Fibroblast of peridontal ligament (primary cell): ENCODE measurements at regions not wholly inside any gene's neighbourhood (a gene's known extent, or its start where the extent isn't known, plus 50 kb on each side); places are given as distances from the start of the nearest gene placed in this dataset.
"Not testable (repeated sequence)": the region's sequence is repeated elsewhere in the genome, so short reads cannot be mapped to it uniquely, and the experiment has no call there.

Experiments used
- DNase-seq: peaks from one replicate; pipeline ENCODE4 v3.0.0-alpha.2; 2010; ENCODE audit errors: extremely low read depth

GRCh38 chr17:63291258-63291657 is 154.8 kb downstream of the CYB561 start:
- no peak for DNase-seq

DNA sequence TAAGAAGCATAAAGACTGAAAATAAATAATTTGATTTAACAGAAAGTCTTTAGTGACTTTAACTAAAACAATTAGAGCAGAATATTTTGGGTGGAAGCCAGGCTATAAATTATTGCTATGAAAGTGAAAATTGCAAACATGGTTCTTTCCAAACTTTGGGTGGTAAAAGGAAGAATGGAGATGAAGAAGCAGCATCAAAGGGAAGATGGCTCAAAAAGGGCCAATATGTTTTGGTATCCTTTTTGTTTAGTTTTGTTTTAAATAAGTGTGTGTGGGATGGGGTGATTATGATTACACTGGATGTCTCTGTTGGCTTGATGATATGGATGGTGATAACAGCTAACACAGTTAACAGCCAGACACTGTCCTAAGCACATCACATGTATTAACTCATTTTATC is 153.7 kb downstream of the CYB561 start:
- no peak for DNase-seq

- DNase-seq = peak; percentile 81
Observed at GRCh38 chr17:63293323-63294075, 152.6 kb downstream of the CYB561 start.

GRCh38 chr17:63294776-63295175 is 151.3 kb downstream of the CYB561 start:
- peak; percentile 60 for DNase-seq

GRCh38 chr17:63295288-63295687 is 150.8 kb downstream of the CYB561 start:
- no peak for DNase-seq

DNA sequence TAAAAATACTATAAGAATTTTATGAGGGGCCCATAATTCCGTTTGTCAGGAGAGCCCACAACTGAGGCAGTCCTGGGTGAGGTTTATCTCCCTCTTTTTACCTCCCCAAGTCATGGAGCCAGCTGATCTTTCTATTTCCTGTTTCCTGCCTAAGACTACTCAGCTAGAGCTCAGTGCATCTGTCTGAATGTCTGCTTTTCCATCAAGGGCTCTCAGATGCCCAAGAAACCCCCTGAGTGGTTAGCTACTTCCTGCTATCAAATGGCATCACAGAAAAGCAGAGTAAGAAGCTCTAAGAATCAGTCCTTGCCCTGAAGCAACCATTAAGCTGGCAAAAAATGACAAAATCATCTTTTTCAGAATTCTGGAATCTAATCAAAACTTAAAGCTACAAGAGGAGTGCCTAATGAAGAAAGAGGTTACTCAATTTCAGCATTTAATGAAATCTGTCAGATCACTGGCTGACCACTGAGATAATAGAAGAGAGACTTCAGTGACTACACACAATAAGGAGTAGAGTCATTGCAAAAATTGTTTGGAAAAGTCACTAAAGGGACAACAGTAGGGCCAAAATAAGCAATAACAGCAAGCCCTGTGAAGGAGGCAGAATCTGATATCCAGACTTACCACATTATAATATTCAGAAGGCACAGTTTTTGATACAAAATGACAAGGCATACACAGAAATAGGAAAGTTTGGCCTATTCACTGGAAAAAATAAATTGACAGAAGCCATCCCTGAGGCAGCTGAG is 150.1 kb downstream of the CYB561 start:
- DNase-seq = no peak

DNA sequence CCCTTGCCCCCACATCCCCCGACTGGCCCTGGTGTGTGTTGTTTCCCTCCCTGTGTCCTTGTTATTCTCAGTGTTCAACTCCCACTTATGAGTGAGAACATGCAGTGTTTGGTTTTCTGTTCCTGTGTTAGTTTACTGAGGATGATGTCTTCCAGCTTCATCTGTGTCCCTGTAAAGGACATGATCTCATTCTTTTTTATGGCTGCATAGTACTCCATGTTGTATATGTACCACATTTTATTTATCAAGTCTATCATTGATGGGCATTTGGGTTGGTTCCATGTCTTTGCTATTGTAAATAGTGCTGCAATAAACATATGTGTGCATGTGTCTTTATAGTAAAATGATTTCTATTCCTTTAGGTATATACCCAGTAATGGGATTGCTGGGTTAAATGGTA is 147.2 kb downstream of the CYB561 start:
- not testable (repeated sequence) for DNase-seq

DNA sequence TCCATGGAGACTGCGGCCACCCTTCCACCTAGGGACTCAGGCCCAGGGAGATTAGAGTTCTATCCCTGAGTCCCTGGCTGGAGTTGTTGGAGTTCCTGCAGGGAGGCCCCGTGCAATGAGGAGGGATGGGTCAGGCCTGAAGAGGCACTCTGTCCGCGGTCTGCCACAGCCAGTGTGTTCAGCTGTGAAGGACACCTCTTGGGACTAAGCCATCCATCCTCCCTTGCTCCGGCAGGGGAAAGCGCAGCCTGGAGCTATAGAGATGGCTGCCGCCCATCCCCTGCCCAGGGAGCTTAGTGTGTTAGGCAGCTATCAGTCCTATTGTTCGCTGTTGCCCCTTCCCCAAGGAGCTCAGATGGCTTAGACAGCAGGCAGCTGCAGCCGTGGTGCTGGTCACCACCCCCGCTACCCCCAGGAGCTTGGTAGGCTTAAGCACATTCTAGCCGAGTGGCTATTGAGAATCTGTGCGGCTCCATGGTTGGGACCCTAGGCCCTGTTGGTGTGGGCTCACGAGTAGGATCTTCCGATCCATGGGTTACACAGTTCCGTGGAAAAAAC is 141.3 kb downstream of the CYB561 start:
- DNase-seq = no peak

DNA sequence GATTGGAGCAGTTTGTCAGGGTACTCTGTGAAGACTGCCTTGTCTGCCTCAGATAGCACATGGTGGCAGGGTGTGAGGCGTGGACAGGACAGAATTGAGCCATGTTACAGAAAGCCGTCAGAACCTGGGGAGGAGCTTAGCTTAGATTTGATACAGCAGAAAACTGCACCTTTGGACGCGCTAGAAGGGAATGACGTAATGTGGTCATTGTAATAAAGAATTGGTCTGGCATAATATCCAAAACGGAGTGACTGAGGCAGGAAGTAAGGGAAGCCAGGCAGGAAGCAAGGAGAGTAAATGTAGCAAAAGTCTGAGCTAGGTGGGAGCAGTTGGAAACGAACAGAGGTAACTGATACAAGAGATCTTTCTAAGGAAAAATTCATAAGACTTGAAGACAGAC is 140.2 kb downstream of the CYB561 start:
- DNase-seq = no peak

- no peak for DNase-seq
Observed at GRCh38 chr17:63306855-63307254, 139.3 kb downstream of the CYB561 start.

DNA sequence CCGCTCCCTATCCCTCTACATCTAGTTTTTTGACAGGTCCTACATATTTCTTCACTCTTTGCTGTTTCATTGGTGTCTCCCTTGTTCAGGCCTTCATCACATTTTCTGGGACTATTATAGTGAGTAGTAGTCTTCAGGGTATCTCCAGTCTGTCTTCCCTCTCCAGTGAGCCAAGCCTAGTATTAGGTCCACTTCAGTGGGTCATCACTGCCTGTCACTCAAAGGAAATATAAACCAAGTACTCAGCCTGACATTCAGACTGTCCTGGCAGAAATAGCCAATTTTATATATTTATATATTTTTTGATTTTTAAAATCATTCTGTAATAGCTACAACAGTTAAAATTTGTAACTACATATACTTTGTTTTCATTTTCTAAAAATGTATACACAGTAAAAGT is 137.8 kb downstream of the CYB561 start:
- no peak for DNase-seq

GRCh38 chr17:63309021-63309420 is 137.1 kb downstream of the CYB561 start:
- DNase-seq = peak; percentile 43

DNA sequence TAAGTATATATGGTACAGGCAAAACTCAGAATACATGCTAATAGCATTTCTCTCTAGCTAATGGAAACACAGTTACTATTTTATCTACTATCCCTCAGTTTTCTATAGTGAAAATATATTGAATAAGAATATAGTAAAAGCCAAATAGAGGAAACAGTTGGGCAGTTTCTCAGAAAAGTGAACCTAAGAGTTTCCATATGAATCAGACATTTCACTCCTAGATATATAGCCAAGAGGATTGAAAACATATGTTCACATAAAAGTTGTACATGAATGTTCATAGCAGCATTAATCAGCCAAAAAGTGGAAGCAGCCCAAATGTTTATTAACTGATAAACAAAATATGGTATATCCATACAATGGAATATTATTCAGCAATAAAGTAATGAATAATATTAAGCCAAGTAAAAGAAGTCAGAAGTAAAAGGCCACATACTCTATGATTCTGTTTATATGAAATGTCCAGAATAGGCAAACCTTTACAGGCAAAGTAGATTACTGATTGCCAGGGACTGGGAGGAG is 134.6 kb downstream of the CYB561 start:
- DNase-seq = peak; percentile 10

- DNase-seq = no peak
Observed at GRCh38 chr17:63314761-63315160, 131.3 kb downstream of the CYB561 start.

DNA sequence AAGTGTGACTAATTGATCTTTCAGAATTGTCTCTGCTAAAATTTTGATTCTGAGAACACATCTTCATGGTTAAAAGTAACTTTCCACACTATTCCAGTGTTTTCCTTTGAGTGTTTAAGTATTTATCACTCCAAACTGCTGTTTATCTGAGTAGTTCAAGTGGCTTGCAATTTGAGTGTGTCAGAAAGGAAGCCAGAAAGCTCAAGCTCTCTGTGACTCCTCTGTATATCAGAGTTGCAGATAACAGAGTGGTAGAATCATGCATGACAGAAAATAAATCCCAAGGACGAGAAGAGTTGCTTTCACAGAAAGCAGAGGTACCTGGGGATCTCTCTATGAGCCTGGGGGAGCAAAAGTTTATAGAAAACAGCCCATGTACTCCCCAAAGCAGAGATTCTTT is 130.0 kb downstream of the CYB561 start:
- DNase-seq = no peak

DNA sequence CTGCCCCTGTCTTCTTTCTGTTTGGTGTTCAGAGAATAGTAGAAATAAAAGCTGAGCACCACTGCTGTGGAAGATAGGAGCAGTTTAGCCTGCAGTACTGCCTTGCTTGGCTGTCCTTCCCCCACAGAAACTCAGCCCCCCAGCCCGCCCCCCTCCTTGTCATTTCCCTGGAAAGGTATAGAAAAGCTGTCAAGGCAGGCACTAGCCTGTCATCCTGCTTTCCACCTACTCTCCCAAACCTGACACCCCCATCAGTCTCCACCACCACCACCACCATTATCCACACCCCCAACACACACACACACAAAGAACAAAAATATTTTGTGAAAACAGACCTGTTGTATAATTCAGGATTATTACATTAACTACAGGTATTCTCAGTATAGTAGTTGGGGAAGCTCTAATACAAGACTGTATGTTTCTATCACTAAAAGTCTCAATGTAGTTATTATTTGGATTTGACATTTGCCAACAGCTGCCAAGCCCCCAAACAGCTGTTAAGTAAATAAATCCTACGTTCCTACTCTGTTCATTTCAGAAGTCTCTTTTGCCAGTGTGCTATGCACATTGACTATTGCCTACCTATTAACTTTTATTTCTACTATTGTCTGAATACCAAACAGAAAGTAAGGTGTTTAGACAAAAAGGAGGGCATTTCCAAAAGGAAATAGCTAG is 128.8 kb downstream of the CYB561 start:
- no peak for DNase-seq

GRCh38 chr17:63325808-63326207 is 120.3 kb downstream of the CYB561 start:
- DNase-seq = no peak

DNA sequence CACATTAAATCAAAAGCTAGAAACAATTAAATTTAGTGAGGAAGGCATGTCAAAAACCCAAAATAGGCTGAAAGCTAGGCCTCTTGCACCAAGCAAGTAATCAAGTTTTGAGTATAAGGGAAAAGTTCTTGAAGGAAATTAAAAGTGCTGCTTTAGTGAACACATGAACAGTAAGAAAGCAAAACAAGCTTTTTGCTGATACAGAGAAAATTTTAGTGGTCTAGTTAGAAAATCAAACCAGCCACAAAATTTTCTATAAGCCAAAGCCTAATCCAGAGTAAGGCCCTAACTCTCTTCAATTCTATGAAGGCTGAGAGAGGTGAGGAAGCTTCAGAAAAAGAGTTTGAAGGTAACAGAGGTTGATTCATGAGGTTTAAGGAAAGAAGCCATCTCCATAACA is 116.2 kb downstream of the CYB561 start:
- DNase-seq = no peak

- DNase-seq = no peak
Observed at GRCh38 chr17:63331301-63332061, 114.6 kb downstream of the CYB561 start.

DNA sequence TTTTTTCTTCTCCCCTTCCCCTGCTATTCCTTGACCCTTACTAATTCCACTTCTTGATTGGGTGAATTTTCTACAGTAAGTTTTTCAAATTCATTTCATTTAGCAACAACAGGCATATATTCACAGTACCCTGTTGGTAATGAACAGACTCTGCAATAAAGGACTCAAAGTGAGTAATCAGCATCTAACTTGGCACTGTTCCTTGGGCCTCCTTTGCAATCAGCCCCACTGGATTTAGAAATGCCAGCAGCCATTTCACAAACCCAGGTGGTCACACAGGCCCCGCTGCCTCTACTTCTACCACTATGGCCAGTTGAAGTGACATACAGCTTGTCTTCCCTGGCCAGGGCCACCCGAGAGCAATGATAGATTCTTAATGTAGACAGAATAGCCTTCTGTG is 113.8 kb downstream of the CYB561 start:
- peak; percentile 35 for DNase-seq

- DNase-seq = no peak
Observed at GRCh38 chr17:63333869-63334268, 112.2 kb downstream of the CYB561 start.
